ENCODE measurements at regions not wholly inside any gene's neighbourhood (a gene's known extent, or its start where the extent isn't known, plus 50 kb on each side); places are given as distances from the start of the nearest gene placed in this dataset.

- WGBS = 14% methylated on average over 1 of the region's 1 CpG
- Histone ChIP-seq H3K4me1 (replicated peaks) (no peaks in the 10 kb centered on the region), H3K27ac (no peak overlapping the region), H3K27me3 (replicated peaks; ENCODE audit: insufficient read depth) (no peaks in the 10 kb centered on the region), H3K36me3 (no peaks in the 10 kb centered on the region), H3K9me3 (no peaks in the 10 kb centered on the region), H3K4me3 (no peak overlapping the region)
- no peak for DNase-seq (ENCODE audit: low spot score)
- TF ChIP-seq POLR2A (IDR thresholded peaks at IDR 0.05) = no peak
- TF ChIP-seq CTCF (IDR thresholded peaks at IDR 0.05) = no peak
- TF ChIP-seq POLR2AphosphoS5 (IDR thresholded peaks at IDR 0.05) = no peak
- intact Hi-C loops (cut with DNase I) = no loop called here
These were observed 1146.3 kb upstream of the MIR17HG start for GRCh38 chr13:90201202-90201601.

GRCh38 chr13:90201676-90202460, 1145.6 kb upstream of the MIR17HG start:
- no peak overlapping the region for H3K27ac ChIP-seq
- no peaks in the 10 kb centered on the region for H3K9me3 ChIP-seq
- TF ChIP-seq POLR2A (IDR thresholded peaks at IDR 0.05) (no peak), POLR2AphosphoS5 (IDR thresholded peaks at IDR 0.05) (no peak), CTCF (IDR thresholded peaks at IDR 0.05) (no peak)
- H3K27me3 ChIP-seq (replicated peaks; ENCODE audit: insufficient read depth) = no peaks in the 10 kb centered on the region
- H3K4me3 ChIP-seq = no peak overlapping the region
- no peak for DNase-seq (ENCODE audit: low spot score)
- intact Hi-C loops (cut with DNase I) = no loop called here
- H3K4me1 ChIP-seq (replicated peaks) = no peaks in the 10 kb centered on the region
- H3K36me3 ChIP-seq = no peaks in the 10 kb centered on the region
- 71% methylated on average over 7 of the region's 7 CpGs for WGBS

- Histone ChIP-seq H3K4me1 (replicated peaks) (no peaks in the 10 kb centered on the region), H3K27me3 (replicated peaks; ENCODE audit: insufficient read depth) (no peaks in the 10 kb centered on the region), H3K36me3 (no peaks in the 10 kb centered on the region), H3K4me3 (no peak overlapping the region), H3K27ac (no peak overlapping the region), H3K9me3 (no peaks in the 10 kb centered on the region)
- 31% methylated on average over 1 of the region's 1 CpG for WGBS
- TF ChIP-seq CTCF (IDR thresholded peaks at IDR 0.05) = no peak
- no peak for TF ChIP-seq POLR2AphosphoS5 (IDR thresholded peaks at IDR 0.05)
- no peak for TF ChIP-seq POLR2A (IDR thresholded peaks at IDR 0.05)
- no peak for DNase-seq (ENCODE audit: low spot score)
- intact Hi-C loops (cut with DNase I) = no loop called here
These were observed 1142.4 kb upstream of the MIR17HG start for GRCh38 chr13:90205081-90205480.

- intact Hi-C loops (cut with DNase I) = no loop called here
- Histone ChIP-seq H3K4me1 (replicated peaks) (no peaks in the 10 kb centered on the region), H3K36me3 (no peaks in the 10 kb centered on the region), H3K9me3 (no peaks in the 10 kb centered on the region), H3K4me3 (no peak overlapping the region), H3K27ac (no peak overlapping the region), H3K27me3 (replicated peaks; ENCODE audit: insufficient read depth) (no peaks in the 10 kb centered on the region)
- no peak for TF ChIP-seq CTCF (IDR thresholded peaks at IDR 0.05)
- no peak for TF ChIP-seq POLR2AphosphoS5 (IDR thresholded peaks at IDR 0.05)
- 86% methylated on average over 10 of the region's 10 CpGs for WGBS
- DNase-seq (ENCODE audit: low spot score) = no peak
These were observed 1141.6 kb upstream of the MIR17HG start for GRCh38 chr13:90205911-90206310.

- Histone ChIP-seq H3K9me3 (no peaks in the 10 kb centered on the region), H3K27ac (no peak overlapping the region), H3K4me3 (no peak overlapping the region), H3K4me1 (replicated peaks) (no peaks in the 10 kb centered on the region), H3K27me3 (replicated peaks; ENCODE audit: insufficient read depth) (no peaks in the 10 kb centered on the region), H3K36me3 (no peaks in the 10 kb centered on the region)
- intact Hi-C loops (cut with DNase I) = no loop called here
- 100% methylated on average over 1 of the region's 1 CpG for WGBS
- TF ChIP-seq POLR2AphosphoS5 (IDR thresholded peaks at IDR 0.05) (no peak), CTCF (IDR thresholded peaks at IDR 0.05) (no peak), POLR2A (IDR thresholded peaks at IDR 0.05) (no peak)
- DNase-seq (ENCODE audit: low spot score) = no peak
These were observed 1130.2 kb upstream of the MIR17HG start for GRCh38 chr13:90217275-90217674.

Data from prostate gland (tissue), 2 donors.